IMR-90 (cell line): ENCODE measurements at regions not wholly inside any gene's neighbourhood (a gene's known extent, or its start where the extent isn't known, plus 50 kb on each side); places are given as distances from the start of the nearest gene placed in this dataset.

Experiments
- CEBPB ChIP-seq: IDR thresholded peaks from 2 replicates; pipeline ENCODE4 v1.6.1; 2012; ENCODE audit warnings: low read depth, low read length, improper control_type of control experiment
- ELK1 ChIP-seq: fragments of 150-350 bp; IDR thresholded peaks from 2 replicates; pipeline ENCODE4 v1.6.1; 2016; ENCODE audit warnings: low read depth, mild to moderate bottlenecking, low read length, moderate library complexity, borderline replicate concordance
- FOS ChIP-seq: fragments of 150-350 bp; IDR thresholded peaks from 2 replicates; pipeline ENCODE4 v1.6.1; 2016; ENCODE audit warnings: low read depth, low read length
- MAFK ChIP-seq: IDR thresholded peaks from 2 replicates; pipeline ENCODE4 v1.6.1; 2012; ENCODE audit warnings: low read depth, low read length, improper control_type of control experiment
- MXI1 ChIP-seq: IDR thresholded peaks from 2 replicates; pipeline ENCODE4 v1.6.1; 2012; ENCODE audit warnings: low read depth, mild to moderate bottlenecking, low read length, moderate library complexity, borderline replicate concordance
- NFE2L2 ChIP-seq: fragments of 150-350 bp; IDR thresholded peaks from 2 replicates; pipeline ENCODE4 v1.6.1; 2016; ENCODE audit warnings: low read depth, mild to moderate bottlenecking, low read length
- POLR2A ChIP-seq: IDR thresholded peaks from 2 replicates; pipeline ENCODE4 v1.6.1; 2012; ENCODE audit warnings: mild to moderate bottlenecking, low read depth, low read length
- RCOR1 ChIP-seq: IDR thresholded peaks from 2 replicates; pipeline ENCODE4 v1.6.1; 2012; ENCODE audit warnings: mild to moderate bottlenecking, low read length, improper control_type of control experiment; ENCODE audit not compliant: insufficient replicate concordance
- RFX5 ChIP-seq: IDR thresholded peaks from 2 replicates; pipeline ENCODE4 v1.8.0; 2012; ENCODE audit warnings: low read depth, mild to moderate bottlenecking, low read length, moderate library complexity
- USF2 ChIP-seq: fragments of 150-350 bp; IDR thresholded peaks from 2 replicates; pipeline ENCODE4 v1.6.1; 2017; ENCODE audit warnings: mild to moderate bottlenecking, antibody characterized with exemption, low read length, low read depth
- TF ChIP-seq, protein P1 (sequence below): conservative IDR thresholded peaks from 2 replicates; pipeline ENCODE4 v1.5.1; 2012; ENCODE audit warnings: mild to moderate bottlenecking, low read depth, low read length, improper control_type of control experiment

GRCh38 chr18:78790960-78791359, 188.7 kb upstream of the SALL3 start:
- TF ChIP-seq, protein P1, sequence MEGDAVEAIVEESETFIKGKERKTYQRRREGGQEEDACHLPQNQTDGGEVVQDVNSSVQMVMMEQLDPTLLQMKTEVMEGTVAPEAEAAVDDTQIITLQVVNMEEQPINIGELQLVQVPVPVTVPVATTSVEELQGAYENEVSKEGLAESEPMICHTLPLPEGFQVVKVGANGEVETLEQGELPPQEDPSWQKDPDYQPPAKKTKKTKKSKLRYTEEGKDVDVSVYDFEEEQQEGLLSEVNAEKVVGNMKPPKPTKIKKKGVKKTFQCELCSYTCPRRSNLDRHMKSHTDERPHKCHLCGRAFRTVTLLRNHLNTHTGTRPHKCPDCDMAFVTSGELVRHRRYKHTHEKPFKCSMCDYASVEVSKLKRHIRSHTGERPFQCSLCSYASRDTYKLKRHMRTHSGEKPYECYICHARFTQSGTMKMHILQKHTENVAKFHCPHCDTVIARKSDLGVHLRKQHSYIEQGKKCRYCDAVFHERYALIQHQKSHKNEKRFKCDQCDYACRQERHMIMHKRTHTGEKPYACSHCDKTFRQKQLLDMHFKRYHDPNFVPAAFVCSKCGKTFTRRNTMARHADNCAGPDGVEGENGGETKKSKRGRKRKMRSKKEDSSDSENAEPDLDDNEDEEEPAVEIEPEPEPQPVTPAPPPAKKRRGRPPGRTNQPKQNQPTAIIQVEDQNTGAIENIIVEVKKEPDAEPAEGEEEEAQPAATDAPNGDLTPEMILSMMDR = no peak
- TF ChIP-seq POLR2A = no peak
- TF ChIP-seq MXI1 = no peak
- TF ChIP-seq FOS = no peak
- no peak for TF ChIP-seq RCOR1
- TF ChIP-seq MAFK = no peak
- no peak for TF ChIP-seq RFX5
- no peak for TF ChIP-seq USF2
- TF ChIP-seq CEBPB = no peak
- no peak for TF ChIP-seq NFE2L2
- TF ChIP-seq ELK1 = no peak
